ENCODE measurements at regions not wholly inside any gene's neighbourhood (a gene's known extent, or its start where the extent isn't known, plus 50 kb on each side); places are given as distances from the start of the nearest gene placed in this dataset.

DNA sequence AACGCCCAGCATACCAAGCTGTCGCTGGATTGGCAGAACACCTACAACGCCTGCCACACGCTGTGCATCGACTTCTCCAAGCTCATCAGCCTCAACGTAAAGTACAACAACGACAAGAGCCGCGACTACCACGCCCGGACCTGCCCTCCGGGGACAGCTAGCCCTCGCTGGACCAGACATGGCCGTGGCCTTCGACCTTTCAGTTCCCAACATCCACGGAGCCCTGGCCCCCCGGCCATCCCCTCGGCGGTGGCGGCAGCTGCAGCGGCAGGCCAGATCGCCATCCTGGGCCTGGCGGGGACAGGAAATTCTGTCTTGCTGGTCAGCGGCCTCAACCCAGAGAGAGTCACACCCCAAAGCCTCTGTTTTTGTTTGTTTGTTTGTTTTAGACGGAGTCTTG, 132.6 kb upstream of the FUT8 start:
- TF ChIP-seq, protein P1, sequence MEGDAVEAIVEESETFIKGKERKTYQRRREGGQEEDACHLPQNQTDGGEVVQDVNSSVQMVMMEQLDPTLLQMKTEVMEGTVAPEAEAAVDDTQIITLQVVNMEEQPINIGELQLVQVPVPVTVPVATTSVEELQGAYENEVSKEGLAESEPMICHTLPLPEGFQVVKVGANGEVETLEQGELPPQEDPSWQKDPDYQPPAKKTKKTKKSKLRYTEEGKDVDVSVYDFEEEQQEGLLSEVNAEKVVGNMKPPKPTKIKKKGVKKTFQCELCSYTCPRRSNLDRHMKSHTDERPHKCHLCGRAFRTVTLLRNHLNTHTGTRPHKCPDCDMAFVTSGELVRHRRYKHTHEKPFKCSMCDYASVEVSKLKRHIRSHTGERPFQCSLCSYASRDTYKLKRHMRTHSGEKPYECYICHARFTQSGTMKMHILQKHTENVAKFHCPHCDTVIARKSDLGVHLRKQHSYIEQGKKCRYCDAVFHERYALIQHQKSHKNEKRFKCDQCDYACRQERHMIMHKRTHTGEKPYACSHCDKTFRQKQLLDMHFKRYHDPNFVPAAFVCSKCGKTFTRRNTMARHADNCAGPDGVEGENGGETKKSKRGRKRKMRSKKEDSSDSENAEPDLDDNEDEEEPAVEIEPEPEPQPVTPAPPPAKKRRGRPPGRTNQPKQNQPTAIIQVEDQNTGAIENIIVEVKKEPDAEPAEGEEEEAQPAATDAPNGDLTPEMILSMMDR (IDR thresholded peaks at IDR 0.05; ENCODE audit: insufficient read depth, low read length, poor library complexity, severe bottlenecking): no peak
- no peak for TF ChIP-seq EZH2phosphoT487 (conservative IDR thresholded peaks at IDR 0.05; ENCODE audit: low read length)
- Histone ChIP-seq H3F3A (ENCODE audit: insufficient read depth) (no peaks in the 10 kb centered on the region), H3K9me3 (ENCODE audit: insufficient read depth, low read length) (no peaks in the 10 kb centered on the region), H3K27ac (ENCODE audit: low read depth, low read length) (no peak overlapping the region), H3K4me3 (ENCODE audit: insufficient read depth, low read length, poor library complexity, severe bottlenecking) (no peak overlapping the region), H3K9ac (ENCODE audit: low read length) (no peak overlapping the region), H3K36me3 (ENCODE audit: low read length) (no peaks in the 10 kb centered on the region), H4K20me1 (ENCODE audit: low read depth, low read length) (no peaks in the 10 kb centered on the region), H3K27me3 (ENCODE audit: low read length) (no peaks in the 10 kb centered on the region), H3K9me2 (replicated peaks; ENCODE audit: insufficient read depth, low read length) (no peaks in the 10 kb centered on the region), H3K4me2 (ENCODE audit: low read depth, low read length, poor library complexity, severe bottlenecking) (no peak overlapping the region), H2AFZ (ENCODE audit: low read depth, low read length, severe bottlenecking) (no peak overlapping the region), H3K79me2 (ENCODE audit: insufficient read depth, low read length) (no peaks in the 10 kb centered on the region)

DNA sequence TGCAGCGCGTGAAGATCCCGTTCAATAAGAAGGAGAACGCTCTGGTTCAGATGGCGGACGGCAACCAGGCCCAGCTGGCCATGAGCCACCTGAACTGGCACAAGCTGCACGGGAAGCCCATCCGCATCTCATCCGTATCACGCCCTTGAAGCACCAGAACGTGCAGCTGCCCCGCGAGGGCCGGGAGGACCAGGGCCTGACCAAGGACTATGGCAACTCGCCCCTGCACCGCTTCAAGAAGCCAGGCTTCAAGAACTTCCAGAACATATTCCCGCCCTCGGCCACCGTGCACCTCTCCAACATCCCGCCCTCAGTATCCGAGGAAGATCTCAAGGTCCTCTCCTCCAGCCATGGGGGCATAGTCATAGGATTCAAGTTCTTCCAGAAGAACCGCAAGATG, 131.9 kb upstream of the FUT8 start:
- Histone ChIP-seq H3F3A (ENCODE audit: insufficient read depth) (no peaks in the 10 kb centered on the region), H3K27me3 (ENCODE audit: low read length) (no peaks in the 10 kb centered on the region), H4K20me1 (ENCODE audit: low read depth, low read length) (no peaks in the 10 kb centered on the region), H3K9me3 (ENCODE audit: insufficient read depth, low read length) (no peaks in the 10 kb centered on the region), H3K27ac (ENCODE audit: low read depth, low read length) (no peak overlapping the region), H2AFZ (ENCODE audit: low read depth, low read length, severe bottlenecking) (no peak overlapping the region), H3K9ac (ENCODE audit: low read length) (no peak overlapping the region), H3K4me2 (ENCODE audit: low read depth, low read length, poor library complexity, severe bottlenecking) (no peak overlapping the region), H3K4me3 (ENCODE audit: insufficient read depth, low read length, poor library complexity, severe bottlenecking) (no peak overlapping the region), H3K36me3 (ENCODE audit: low read length) (no peaks in the 10 kb centered on the region), H3K79me2 (ENCODE audit: insufficient read depth, low read length) (no peaks in the 10 kb centered on the region), H3K9me2 (replicated peaks; ENCODE audit: insufficient read depth, low read length) (no peaks in the 10 kb centered on the region)
- no peak for TF ChIP-seq EZH2phosphoT487 (conservative IDR thresholded peaks at IDR 0.05; ENCODE audit: low read length)
- TF ChIP-seq, protein P1 (IDR thresholded peaks at IDR 0.05; ENCODE audit: insufficient read depth, low read length, poor library complexity, severe bottlenecking): no peak

DNA sequence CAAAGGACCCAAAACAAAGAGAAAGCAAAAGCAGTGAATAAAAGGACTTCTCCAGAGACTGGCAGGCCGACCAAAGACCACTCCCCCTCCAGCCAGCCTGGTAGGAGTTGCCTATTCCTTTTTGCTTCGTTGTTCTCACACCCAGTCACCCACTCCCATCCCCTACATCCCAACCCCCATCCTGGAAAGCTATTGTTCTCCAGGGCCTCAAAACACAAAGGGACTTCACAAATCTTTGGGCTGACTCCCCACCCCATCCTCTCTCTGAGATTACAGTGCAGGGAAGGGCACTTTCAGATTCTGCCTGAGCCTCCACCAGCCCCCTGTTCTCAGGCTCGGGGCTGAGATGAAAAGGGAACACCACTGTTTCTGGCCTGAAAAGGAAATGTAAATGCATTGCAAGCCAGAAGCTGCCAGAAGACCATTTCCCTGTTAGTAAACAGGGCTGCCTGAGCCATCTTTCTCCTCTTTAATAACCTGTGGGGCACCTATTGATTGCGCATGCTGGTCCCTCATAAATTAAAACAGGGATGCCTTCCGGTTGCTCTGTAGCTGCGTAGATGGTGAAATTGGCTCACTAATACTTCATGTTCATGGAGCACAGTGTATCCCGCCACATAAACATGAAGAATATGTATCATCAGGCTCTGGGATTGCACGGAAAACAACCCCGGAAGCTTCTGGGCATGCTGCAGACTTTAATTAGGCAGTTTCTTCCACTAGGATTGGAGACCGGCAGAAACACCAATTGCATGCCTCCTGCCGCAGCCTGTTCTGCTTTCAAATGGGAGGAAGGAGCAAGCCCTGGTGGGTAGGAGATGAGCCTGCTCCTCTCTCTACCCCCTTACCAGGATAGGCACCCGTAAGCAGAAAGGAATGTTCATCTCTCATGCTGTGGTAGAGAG, 130.3 kb upstream of the FUT8 start:
- Histone ChIP-seq H3K79me2 (ENCODE audit: insufficient read depth, low read length) (no peaks in the 10 kb centered on the region), H3K9me2 (replicated peaks; ENCODE audit: insufficient read depth, low read length) (no peaks in the 10 kb centered on the region), H3F3A (ENCODE audit: insufficient read depth) (no peaks in the 10 kb centered on the region), H2AFZ (ENCODE audit: low read depth, low read length, severe bottlenecking) (no peak overlapping the region), H3K9ac (ENCODE audit: low read length) (no peak overlapping the region), H3K27me3 (ENCODE audit: low read length) (no peaks in the 10 kb centered on the region), H3K9me3 (ENCODE audit: insufficient read depth, low read length) (no peaks in the 10 kb centered on the region), H3K4me3 (ENCODE audit: insufficient read depth, low read length, poor library complexity, severe bottlenecking) (no peak overlapping the region), H4K20me1 (ENCODE audit: low read depth, low read length) (no peaks in the 10 kb centered on the region), H3K27ac (ENCODE audit: low read depth, low read length) (no peak overlapping the region), H3K4me2 (ENCODE audit: low read depth, low read length, poor library complexity, severe bottlenecking) (no peak overlapping the region), H3K36me3 (ENCODE audit: low read length) (no peaks in the 10 kb centered on the region)
- TF ChIP-seq EZH2phosphoT487 (conservative IDR thresholded peaks at IDR 0.05; ENCODE audit: low read length): no peak
- TF ChIP-seq, protein P1 (IDR thresholded peaks at IDR 0.05; ENCODE audit: insufficient read depth, low read length, poor library complexity, severe bottlenecking): no peak

All from SU-DHL-6 (cell line).